ENCODE measurements at regions not wholly inside any gene's neighbourhood (a gene's known extent, or its start where the extent isn't known, plus 50 kb on each side); places are given as distances from the start of the nearest gene placed in this dataset.

DNA sequence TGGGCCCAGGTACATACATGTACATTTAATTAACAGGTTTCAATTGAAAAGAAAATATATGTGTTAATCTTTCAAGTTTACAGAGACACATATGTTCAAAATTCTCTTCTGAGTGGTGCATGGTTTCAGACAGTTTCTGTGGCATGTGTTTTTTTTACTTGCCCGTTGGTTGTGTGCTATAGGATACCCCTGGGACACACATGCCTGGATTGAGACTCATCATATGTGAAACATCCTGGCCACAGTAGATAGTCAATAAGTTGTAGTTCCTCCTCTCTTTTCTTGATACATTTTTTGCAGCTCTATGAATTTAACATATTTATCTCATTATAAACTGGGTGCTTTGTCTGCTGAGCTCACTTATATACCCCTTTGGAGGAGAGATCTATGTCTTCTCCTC is 207.8 kb upstream of the CTBP2 start:
- no peak overlapping the region for H3K4me3 ChIP-seq (ENCODE audit: low read depth, low read length)
- TF ChIP-seq CTCF (IDR thresholded peaks at IDR 0.05; ENCODE audit: control insufficient read depth, extremely low read depth, insufficient read depth) = no peak
- DNase-seq (ENCODE audit: low read depth) = no peak

DNA sequence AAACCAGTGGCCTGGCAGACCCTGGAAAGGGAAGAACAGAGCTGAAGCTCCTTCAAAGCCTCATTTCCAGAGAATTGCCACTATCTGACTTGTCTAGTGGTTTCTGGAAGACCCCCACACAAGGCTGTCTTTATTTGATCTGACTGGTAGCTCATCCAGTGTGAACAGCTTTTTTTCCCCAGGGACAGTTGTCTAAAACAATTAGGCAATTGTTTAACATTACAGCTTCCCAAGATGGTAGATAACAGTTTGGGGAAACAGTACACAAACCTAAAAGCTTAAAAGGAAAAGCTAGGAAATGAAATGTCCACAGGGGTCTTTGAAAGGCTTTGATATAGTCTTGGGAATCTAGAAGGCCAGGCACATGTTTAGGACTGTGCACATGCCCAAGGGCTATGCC is 203.4 kb upstream of the CTBP2 start:
- H3K4me3 ChIP-seq (ENCODE audit: low read depth, low read length) = no peak overlapping the region
- no peak for DNase-seq (ENCODE audit: low read depth)
- no peak for TF ChIP-seq CTCF (IDR thresholded peaks at IDR 0.05; ENCODE audit: control insufficient read depth, extremely low read depth, insufficient read depth)

DNA sequence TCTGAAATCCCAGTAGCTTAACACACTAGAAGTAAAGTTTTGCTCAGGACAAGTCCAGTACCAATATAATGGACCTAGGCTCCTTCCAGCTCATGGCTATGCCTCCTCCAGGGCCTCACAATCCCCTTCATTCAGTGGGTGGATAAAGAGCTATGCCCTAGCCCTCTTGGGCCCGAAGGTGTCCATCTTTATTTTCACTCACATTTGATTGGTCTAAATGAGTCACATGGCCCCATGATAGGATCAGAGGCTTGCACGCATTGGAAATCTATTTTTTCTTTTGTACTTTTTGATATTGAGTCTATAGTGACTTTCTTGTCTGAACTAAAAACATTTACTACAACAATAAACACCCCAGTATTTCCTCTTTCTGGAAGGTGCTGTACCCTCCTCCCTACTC is 202.6 kb upstream of the CTBP2 start:
- H3K4me3 ChIP-seq (ENCODE audit: low read depth, low read length) = no peak overlapping the region
- TF ChIP-seq CTCF (IDR thresholded peaks at IDR 0.05; ENCODE audit: control insufficient read depth, extremely low read depth, insufficient read depth) = no peak
- no peak for DNase-seq (ENCODE audit: low read depth)

- TF ChIP-seq CTCF (IDR thresholded peaks at IDR 0.05; ENCODE audit: control insufficient read depth, extremely low read depth, insufficient read depth) = no peak
- H3K4me3 ChIP-seq (ENCODE audit: low read depth, low read length) = no peak overlapping the region
- no peak for DNase-seq (ENCODE audit: low read depth)
These were observed 199.0 kb upstream of the CTBP2 start for GRCh38 chr10:125359401-125359800.

- no peak for DNase-seq (ENCODE audit: low read depth)
- no peak for TF ChIP-seq CTCF (IDR thresholded peaks at IDR 0.05; ENCODE audit: control insufficient read depth, extremely low read depth, insufficient read depth)
These were observed 195.3 kb upstream of the CTBP2 start for GRCh38 chr10:125355657-125356056.

GRCh38 chr10:125350519-125350918 is 190.2 kb upstream of the CTBP2 start:
- no peak overlapping the region for H3K4me3 ChIP-seq (ENCODE audit: low read depth, low read length)
- DNase-seq (ENCODE audit: low read depth) = no peak

More at GRCh38 chr10:125355657-125356056, 195.3 kb upstream of the CTBP2 start:
- H3K4me3 ChIP-seq (ENCODE audit: low read depth, low read length) = no peak overlapping the region

More at GRCh38 chr10:125350519-125350918, 190.2 kb upstream of the CTBP2 start:
- TF ChIP-seq CTCF (IDR thresholded peaks at IDR 0.05; ENCODE audit: control insufficient read depth, extremely low read depth, insufficient read depth) = no peak
